ENCODE measurements at regions not wholly inside any gene's neighbourhood (a gene's known extent, or its start where the extent isn't known, plus 50 kb on each side); places are given as distances from the start of the nearest gene placed in this dataset.

- TF ChIP-seq YY1 (IDR thresholded peaks at IDR 0.05; ENCODE audit: insufficient read depth, insufficient read length) (no peak), ZNF274 (IDR thresholded peaks at IDR 0.05; ENCODE audit: low read depth, low read length) (no peak), SUZ12 (IDR thresholded peaks at IDR 0.05; ENCODE audit: extremely low read depth, insufficient read depth, insufficient read length) (no peak)
Measured at GRCh38 chr7:26584987-26585665, 279.3 kb downstream of the SKAP2 start.
